HCT116 (cell line): ENCODE measurements at regions not wholly inside any gene's neighbourhood (a gene's known extent, or its start where the extent isn't known, plus 50 kb on each side); places are given as distances from the start of the nearest gene placed in this dataset.

Experiments used
- ATAC-seq: fragments of 200-7000 bp; cut with Tn5 transposase; 2 replicates; pipeline ENCODE4 v1.9.1; 2020; ENCODE audit warnings: mild to moderate bottlenecking, moderate library complexity
- BruUV-seq: library from RNA; stranded (reverse); fragments of 400-500 nt; replicated peaks from 2 replicates; lab custom pipeline; 2021; lab: Mats Ljungman, UMichigan
- CTCF ChIA-PET: fragments of 300-600 bp; sonication (Branson Sonifier 250); formaldehyde crosslinking; loops from one replicate; lab custom pipeline; 2021; ENCODE audit warnings: antibody characterized with exemption; lab: Charles Lee
- POLR2A ChIA-PET: fragments of 300-600, 350-600 bp; sonication (Branson Sonifier 250); formaldehyde crosslinking; loops from one replicate; lab custom pipeline; 2021; ENCODE audit warnings: antibody characterized with exemption; lab: Charles Lee
- RAD21 ChIA-PET, 2 experiments: fragments of 300-600 bp; sonication (Branson Sonifier 250); formaldehyde crosslinking; loops; one replicate each; lab custom pipeline; 2023; ENCODE audit warnings: low total read pairs in 2 of 2; ENCODE audit not compliant: uncharacterized antibody in 2 of 2, unreplicated experiment in 2 of 2, low non-redundant PET in 1 of 2; lab: Charles Lee
- DNase-seq: peaks from one replicate; pipeline ENCODE4 v3.0.0-alpha.2; 2010; ENCODE audit warnings: low read depth, low spot score
- H2AFZ ChIP-seq: fragments of 200-600 bp; shearing (Covaris generic), sonication (generic); 2 replicates; pipeline ENCODE4 v1.6.1; 2017; ENCODE audit warnings: low read depth, mixed run types, mixed read lengths, antibody characterized with exemption, low read length; ENCODE audit not compliant: poor library complexity, severe bottlenecking
- H3K27ac ChIP-seq: 2 replicates; pipeline ENCODE4 v1.5.1; 2012; ENCODE audit warnings: low read depth, low read length
- H3K27me3 ChIP-seq: fragments of 200-600 bp; sonication (generic); 2 replicates; pipeline ENCODE4 v1.6.1; 2016; ENCODE audit warnings: mixed run types, low read length, mixed read lengths; ENCODE audit not compliant: insufficient read depth
- H3K36me3 ChIP-seq, 2 experiments: fragments of 200-500 bp in 1 of 2; fragments of 200-600 bp in 1 of 2; sonication (Bioruptor generic) in 1 of 2; sonication (generic) in 1 of 2; 2 replicates each; pipeline versions ENCODE4 v1.5.1 to v1.6.1; 2014 to 2016; ENCODE audit warnings: low read length in 2 of 2, inconsistent platforms in 1 of 2, mixed read lengths in 1 of 2, mixed run types in 1 of 2; ENCODE audit not compliant: insufficient read depth in 2 of 2, control insufficient read depth in 1 of 2
- H3K4me1 ChIP-seq, 2 experiments: fragments of 200-600 bp in 1 of 2; sonication (generic) in 1 of 2; 2 replicates each; pipeline versions ENCODE4 v1.5.1 to v1.6.1; 2012 to 2017; ENCODE audit warnings: low read length in 2 of 2, inconsistent platforms in 1 of 2, mild to moderate bottlenecking in 1 of 2, mixed read lengths in 1 of 2, mixed run types in 1 of 2, moderate library complexity in 1 of 2; ENCODE audit not compliant: insufficient read depth in 2 of 2, control insufficient read depth in 1 of 2
- H3K4me2 ChIP-seq: fragments of 200-600 bp; sonication (generic); 2 replicates; pipeline ENCODE4 v1.6.1; 2017; ENCODE audit warnings: mixed run types, low read length, mixed read lengths
- H3K4me3 ChIP-seq, 2 experiments: fragments of 200-600 bp in 1 of 2; sonication (generic) in 1 of 2; replicated peaks in 1 of 2; 2 replicates each; pipeline ENCODE4 v1.5.1; 2011 to 2016; ENCODE audit warnings: low read length in 2 of 2, control low read depth in 1 of 2, low read depth in 1 of 2, mild to moderate bottlenecking in 1 of 2, mixed read lengths in 1 of 2, mixed run types in 1 of 2
- H3K79me2 ChIP-seq: fragments of 200-600 bp; sonication (generic); 2 replicates; pipeline ENCODE4 v1.6.1; 2017; ENCODE audit warnings: mild to moderate bottlenecking, mixed run types, low read length, moderate library complexity, mixed read lengths; ENCODE audit not compliant: insufficient read depth
- H3K9ac ChIP-seq: fragments of 200-600 bp; sonication (generic); 2 replicates; pipeline ENCODE4 v1.6.1; 2016; ENCODE audit warnings: low read length, mixed read lengths
- H3K9me2 ChIP-seq: fragments of 200-600 bp; sonication (generic), shearing (Covaris generic); 2 replicates; pipeline ENCODE4 v1.6.1; 2017; ENCODE audit warnings: mixed run types, mild to moderate bottlenecking, moderate library complexity; ENCODE audit not compliant: insufficient read depth
- H3K9me3 ChIP-seq, 2 experiments: fragments of 200-500 bp in 1 of 2; fragments of 200-600 bp in 1 of 2; sonication (Bioruptor generic) in 1 of 2; sonication (generic) in 1 of 2; 2 replicates each; pipeline ENCODE4 v1.6.1; 2014 to 2017; ENCODE audit warnings: low read length in 2 of 2, mixed read lengths in 2 of 2, inconsistent platforms in 1 of 2, low read depth in 1 of 2, mild to moderate bottlenecking in 1 of 2, mixed run types in 1 of 2, moderate library complexity in 1 of 2; ENCODE audit not compliant: control insufficient read depth in 1 of 2, insufficient read depth in 1 of 2
- H4K20me1 ChIP-seq: fragments of 200-600 bp; sonication (generic), shearing (Covaris generic); 2 replicates; pipeline ENCODE4 v1.6.1; 2017; ENCODE audit warnings: mixed run types, mild to moderate bottlenecking, moderate library complexity; ENCODE audit not compliant: insufficient read depth
- CBX3 ChIP-seq: IDR thresholded peaks from 2 replicates; pipeline ENCODE4 v1.6.1; 2012; ENCODE audit warnings: low read depth
- EGR1 ChIP-seq: IDR thresholded peaks from 2 replicates; pipeline ENCODE4 v1.6.1; 2012; ENCODE audit warnings: low read depth
- ELF1 ChIP-seq: IDR thresholded peaks from 2 replicates; pipeline ENCODE4 v1.6.1; 2012; ENCODE audit warnings: low read depth, borderline replicate concordance
- EZH2 ChIP-seq: fragments of 200-600 bp; sonication (generic); IDR thresholded peaks from 2 replicates; pipeline ENCODE4 v1.6.1; 2017; ENCODE audit warnings: antibody characterized with exemption, mixed run types
- JUND ChIP-seq: IDR thresholded peaks from 2 replicates; pipeline ENCODE4 v1.6.1; 2012
- POLR2A ChIP-seq: IDR thresholded peaks from 2 replicates; pipeline ENCODE4 v1.7.0; 2011; ENCODE audit warnings: borderline replicate concordance; ENCODE audit not compliant: insufficient read depth, insufficient read length; ENCODE audit errors: extremely low read depth
- RAD21 ChIP-seq: IDR thresholded peaks from 2 replicates; pipeline ENCODE4 v1.6.1; 2012; ENCODE audit warnings: low read depth, mild to moderate bottlenecking
- SP1 ChIP-seq: IDR thresholded peaks from 2 replicates; pipeline ENCODE4 v1.6.1; 2012; ENCODE audit warnings: low read depth
- intact Hi-C: fragments of 100-400 bp; cut with micrococcal nuclease; formaldehyde crosslinking; loops from 2 replicates; pipeline ENCODE4 v1.10.0; 2022
- TF ChIP-seq, protein P1 (sequence below): IDR thresholded peaks from 2 replicates; pipeline ENCODE4 v1.6.1; 2012; ENCODE audit warnings: low read depth
- TF ChIP-seq, protein P2 (sequence below): IDR thresholded peaks from 2 replicates; pipeline ENCODE4 v1.6.1; 2011; ENCODE audit warnings: mild to moderate bottlenecking, low read length, moderate library complexity; ENCODE audit not compliant: insufficient replicate concordance; ENCODE audit errors: extremely low read depth

DNA sequence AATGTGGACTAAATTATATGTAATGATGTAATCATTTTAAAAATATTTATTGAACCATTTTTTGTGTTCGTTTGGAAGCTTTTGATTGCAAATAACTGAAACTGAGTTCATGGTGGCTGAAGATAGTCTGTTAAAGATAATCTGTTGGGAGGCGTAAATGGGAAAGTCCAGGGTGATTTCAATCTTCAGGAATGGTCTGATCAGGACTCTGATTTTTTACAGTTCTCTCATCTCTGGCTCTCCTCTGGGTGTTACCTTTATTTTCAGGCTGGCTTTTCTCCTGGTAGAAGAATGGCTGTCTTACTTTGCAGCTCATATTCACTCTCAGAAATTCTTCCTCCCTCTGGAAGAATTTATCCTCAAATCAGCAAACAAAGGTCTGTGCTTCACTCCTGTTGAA lies 199.0 kb upstream of the LEF1 start:
- Histone ChIP-seq H3K9ac (no peak overlapping the region), H3K9me3 (no peaks in the 10 kb centered on the region), H3K4me1 (no peaks in the 10 kb centered on the region), H3K27me3 (peaks cover 51% of the 10 kb centered on the region), H3K9me2 (no peaks in the 10 kb centered on the region), H2AFZ (no peak overlapping the region), H3K4me2 (no peak overlapping the region), H3K27ac (no peak overlapping the region), H3K4me3 (no peak overlapping the region), H4K20me1 (no peaks in the 10 kb centered on the region), H3K36me3 (no peaks in the 10 kb centered on the region), H3K79me2 (no peaks in the 10 kb centered on the region)
- ChIA-PET CTCF (no interaction called here), RAD21 (interaction anchor here in 1 of 2 experiments (0.6 kb wide), 1 partner anchor 17 kb away, joined by 5 read pairs; no protein-coding TSS in a partner anchor), POLR2A (no interaction called here)
- BruUV-seq = no TSS peak
- intact Hi-C loops = no loop called here
- no peak for ATAC-seq
- DNase-seq = no peak
- TF ChIP-seq POLR2A = no peak
- TF ChIP-seq, protein P1, sequence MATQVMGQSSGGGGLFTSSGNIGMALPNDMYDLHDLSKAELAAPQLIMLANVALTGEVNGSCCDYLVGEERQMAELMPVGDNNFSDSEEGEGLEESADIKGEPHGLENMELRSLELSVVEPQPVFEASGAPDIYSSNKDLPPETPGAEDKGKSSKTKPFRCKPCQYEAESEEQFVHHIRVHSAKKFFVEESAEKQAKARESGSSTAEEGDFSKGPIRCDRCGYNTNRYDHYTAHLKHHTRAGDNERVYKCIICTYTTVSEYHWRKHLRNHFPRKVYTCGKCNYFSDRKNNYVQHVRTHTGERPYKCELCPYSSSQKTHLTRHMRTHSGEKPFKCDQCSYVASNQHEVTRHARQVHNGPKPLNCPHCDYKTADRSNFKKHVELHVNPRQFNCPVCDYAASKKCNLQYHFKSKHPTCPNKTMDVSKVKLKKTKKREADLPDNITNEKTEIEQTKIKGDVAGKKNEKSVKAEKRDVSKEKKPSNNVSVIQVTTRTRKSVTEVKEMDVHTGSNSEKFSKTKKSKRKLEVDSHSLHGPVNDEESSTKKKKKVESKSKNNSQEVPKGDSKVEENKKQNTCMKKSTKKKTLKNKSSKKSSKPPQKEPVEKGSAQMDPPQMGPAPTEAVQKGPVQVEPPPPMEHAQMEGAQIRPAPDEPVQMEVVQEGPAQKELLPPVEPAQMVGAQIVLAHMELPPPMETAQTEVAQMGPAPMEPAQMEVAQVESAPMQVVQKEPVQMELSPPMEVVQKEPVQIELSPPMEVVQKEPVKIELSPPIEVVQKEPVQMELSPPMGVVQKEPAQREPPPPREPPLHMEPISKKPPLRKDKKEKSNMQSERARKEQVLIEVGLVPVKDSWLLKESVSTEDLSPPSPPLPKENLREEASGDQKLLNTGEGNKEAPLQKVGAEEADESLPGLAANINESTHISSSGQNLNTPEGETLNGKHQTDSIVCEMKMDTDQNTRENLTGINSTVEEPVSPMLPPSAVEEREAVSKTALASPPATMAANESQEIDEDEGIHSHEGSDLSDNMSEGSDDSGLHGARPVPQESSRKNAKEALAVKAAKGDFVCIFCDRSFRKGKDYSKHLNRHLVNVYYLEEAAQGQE = no peak
- no peak for TF ChIP-seq ELF1
- no peak for TF ChIP-seq JUND
- TF ChIP-seq RAD21 = no peak
- TF ChIP-seq, protein P2, sequence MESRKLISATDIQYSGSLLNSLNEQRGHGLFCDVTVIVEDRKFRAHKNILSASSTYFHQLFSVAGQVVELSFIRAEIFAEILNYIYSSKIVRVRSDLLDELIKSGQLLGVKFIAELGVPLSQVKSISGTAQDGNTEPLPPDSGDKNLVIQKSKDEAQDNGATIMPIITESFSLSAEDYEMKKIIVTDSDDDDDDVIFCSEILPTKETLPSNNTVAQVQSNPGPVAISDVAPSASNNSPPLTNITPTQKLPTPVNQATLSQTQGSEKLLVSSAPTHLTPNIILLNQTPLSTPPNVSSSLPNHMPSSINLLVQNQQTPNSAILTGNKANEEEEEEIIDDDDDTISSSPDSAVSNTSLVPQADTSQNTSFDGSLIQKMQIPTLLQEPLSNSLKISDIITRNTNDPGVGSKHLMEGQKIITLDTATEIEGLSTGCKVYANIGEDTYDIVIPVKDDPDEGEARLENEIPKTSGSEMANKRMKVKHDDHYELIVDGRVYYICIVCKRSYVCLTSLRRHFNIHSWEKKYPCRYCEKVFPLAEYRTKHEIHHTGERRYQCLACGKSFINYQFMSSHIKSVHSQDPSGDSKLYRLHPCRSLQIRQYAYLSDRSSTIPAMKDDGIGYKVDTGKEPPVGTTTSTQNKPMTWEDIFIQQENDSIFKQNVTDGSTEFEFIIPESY = no peak
- no peak for TF ChIP-seq EZH2
- TF ChIP-seq SP1 = no peak
- TF ChIP-seq EGR1 = no peak
- TF ChIP-seq CBX3 = no peak
